ENCODE measurements at regions not wholly inside any gene's neighbourhood (a gene's known extent, or its start where the extent isn't known, plus 50 kb on each side); places are given as distances from the start of the nearest gene placed in this dataset.
"Not testable (repeated sequence)": the region's sequence is repeated elsewhere in the genome, so short reads cannot be mapped to it uniquely, and the experiment has no call there.

DNA sequence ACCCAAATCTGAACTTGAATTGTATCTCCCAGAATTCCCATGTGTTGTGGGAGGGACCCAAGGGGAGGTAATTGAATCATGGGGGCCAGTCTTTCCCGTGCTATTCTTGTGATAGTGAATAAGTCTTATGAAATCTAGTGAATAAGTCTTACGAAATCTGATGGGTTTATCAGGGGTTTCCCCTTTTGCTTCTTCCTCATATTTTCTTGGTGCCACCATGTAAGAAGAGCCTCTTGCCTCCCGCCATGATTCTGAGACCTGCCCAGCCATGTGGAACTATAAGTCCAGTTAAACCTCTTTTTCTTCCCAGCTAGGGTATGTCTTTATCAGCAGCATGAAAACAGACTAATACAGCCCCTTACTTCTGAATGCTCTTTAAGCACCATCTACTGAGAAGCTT, 343.2 kb upstream of the NOX3 start:
- TF ChIP-seq POLR2A (IDR thresholded peaks at IDR 0.05; ENCODE audit: low read depth, low read length); CTCF (conservative IDR thresholded peaks at IDR 0.05; ENCODE audit: low read depth, low read length); MAFK (IDR thresholded peaks at IDR 0.05; ENCODE audit: low read depth, low read length); MXI1 (IDR thresholded peaks at IDR 0.05; ENCODE audit: borderline replicate concordance, low read depth, low read length); FOS (IDR thresholded peaks at IDR 0.05; ENCODE audit: low read depth, low read length): not testable (repeated sequence)
- TF ChIP-seq, protein P1, sequence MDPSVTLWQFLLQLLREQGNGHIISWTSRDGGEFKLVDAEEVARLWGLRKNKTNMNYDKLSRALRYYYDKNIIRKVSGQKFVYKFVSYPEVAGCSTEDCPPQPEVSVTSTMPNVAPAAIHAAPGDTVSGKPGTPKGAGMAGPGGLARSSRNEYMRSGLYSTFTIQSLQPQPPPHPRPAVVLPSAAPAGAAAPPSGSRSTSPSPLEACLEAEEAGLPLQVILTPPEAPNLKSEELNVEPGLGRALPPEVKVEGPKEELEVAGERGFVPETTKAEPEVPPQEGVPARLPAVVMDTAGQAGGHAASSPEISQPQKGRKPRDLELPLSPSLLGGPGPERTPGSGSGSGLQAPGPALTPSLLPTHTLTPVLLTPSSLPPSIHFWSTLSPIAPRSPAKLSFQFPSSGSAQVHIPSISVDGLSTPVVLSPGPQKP (IDR thresholded peaks at IDR 0.05; ENCODE audit: borderline replicate concordance, low read depth, low read length) = not testable (repeated sequence)
